MG63 (cell line): ENCODE measurements at regions not wholly inside any gene's neighbourhood (a gene's known extent, or its start where the extent isn't known, plus 50 kb on each side); places are given as distances from the start of the nearest gene placed in this dataset.
"Not testable (repeated sequence)": the region's sequence is repeated elsewhere in the genome, so short reads cannot be mapped to it uniquely, and the experiment has no call there.

Source experiments
- DNase-seq: peaks from one replicate; pipeline ENCODE4 v3.0.0-alpha.2; 2020
- H3K27me3 ChIP-seq: fragments of 250-450 bp; sonication (Bioruptor Pico); 2 replicates; pipeline ENCODE4 v1.5.1; 2020; ENCODE audit warnings: mild to moderate bottlenecking, moderate library complexity
- H3K36me3 ChIP-seq: fragments of 250-450 bp; sonication (Bioruptor Pico); 2 replicates; pipeline ENCODE4 v1.5.1; 2020; ENCODE audit warnings: mild to moderate bottlenecking, moderate library complexity
- H3K4me3 ChIP-seq: fragments of 250-450 bp; sonication (Bioruptor Pico); 2 replicates; pipeline ENCODE4 v1.5.1; 2020; ENCODE audit warnings: mild to moderate bottlenecking, moderate library complexity
- H3K9me3 ChIP-seq: fragments of 250-450 bp; sonication (Bioruptor Pico); 2 replicates; pipeline ENCODE4 v1.5.1; 2020; ENCODE audit warnings: mild to moderate bottlenecking, moderate library complexity

GRCh38 chr2:239871481-239872435 lies 153.4 kb downstream of the NDUFA10 start:
- H3K27me3 ChIP-seq, result no peaks in the 10 kb centered on the region
- no peak overlapping the region for H3K4me3 ChIP-seq
- no peak for DNase-seq
- no peaks in the 10 kb centered on the region for H3K36me3 ChIP-seq
- peaks cover 2% of the 10 kb centered on the region; the same call in 1 of the 2 replicates for H3K9me3 ChIP-seq

- Histone ChIP-seq H3K4me3 (no peak overlapping the region), H3K27me3 (no peaks in the 10 kb centered on the region), H3K9me3 (peaks cover 4% of the 10 kb centered on the region; the same call in 1 of the 2 replicates), H3K36me3 (no peaks in the 10 kb centered on the region)
- no peak for DNase-seq
These were observed 154.3 kb downstream of the NDUFA10 start for GRCh38 chr2:239870863-239871262.

- Histone ChIP-seq H3K9me3 (peaks cover 4% of the 10 kb centered on the region; the same call in 1 of the 2 replicates), H3K36me3 (no peaks in the 10 kb centered on the region), H3K27me3 (no peaks in the 10 kb centered on the region), H3K4me3 (no peak overlapping the region)
- DNase-seq, result no peak
These were observed 154.9 kb downstream of the NDUFA10 start for GRCh38 chr2:239870276-239870675.

GRCh38 chr2:239869272-239870155 lies 155.6 kb downstream of the NDUFA10 start:
- H3K4me3 ChIP-seq, result no peak overlapping the region
- no peaks in the 10 kb centered on the region for H3K36me3 ChIP-seq
- no peak for DNase-seq
- peaks cover 4% of the 10 kb centered on the region; the same call in 1 of the 2 replicates for H3K9me3 ChIP-seq
- H3K27me3 ChIP-seq, result no peaks in the 10 kb centered on the region

DNA sequence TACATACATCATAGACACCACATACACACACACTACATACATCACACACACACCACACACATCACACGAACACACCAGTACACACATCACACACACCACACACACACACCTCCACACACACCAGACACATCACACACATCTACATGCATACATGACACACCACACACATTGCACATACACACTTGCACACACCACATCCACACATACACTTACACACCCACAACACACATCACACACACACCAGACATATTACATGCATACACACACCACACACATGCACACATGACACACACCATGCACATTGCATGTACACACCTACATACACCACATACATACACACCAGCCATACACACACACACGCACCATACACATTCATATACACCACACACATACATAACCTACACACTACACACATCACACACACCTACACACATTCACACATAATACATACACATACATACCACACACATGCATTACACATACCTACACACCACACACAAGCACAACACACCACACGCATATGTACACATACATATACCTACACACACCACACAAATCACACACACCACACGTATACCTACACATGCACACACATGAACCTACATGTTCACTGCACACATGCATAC lies 156.5 kb downstream of the NDUFA10 start:
- Histone ChIP-seq H3K4me3 (no peak overlapping the region), H3K9me3 (peaks cover 4% of the 10 kb centered on the region; the same call in 1 of the 2 replicates), H3K27me3 (no peaks in the 10 kb centered on the region), H3K36me3 (no peaks in the 10 kb centered on the region)
- no peak for DNase-seq

DNA sequence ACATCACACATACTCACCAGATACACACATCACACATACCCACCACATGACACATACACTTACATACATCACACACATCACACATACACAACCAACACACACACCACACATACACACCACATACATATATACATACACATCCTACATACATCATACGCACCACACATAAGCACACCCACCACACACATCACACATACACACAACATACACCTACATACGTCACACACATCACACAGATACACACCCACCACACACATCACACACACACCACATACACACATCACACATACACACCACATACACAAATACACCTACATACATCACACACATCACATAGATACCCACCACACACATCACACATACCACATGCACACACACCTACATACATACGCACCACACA lies 158.4 kb downstream of the NDUFA10 start:
- Histone ChIP-seq H3K9me3 (peaks cover 4% of the 10 kb centered on the region; the same call in 1 of the 2 replicates), H3K36me3 (no peaks in the 10 kb centered on the region), H3K4me3 (no peak overlapping the region), H3K27me3 (0 out of 2 replicates have a peak, but pooled peaks cover 2% of the 10 kb centered on the region)
- no peak for DNase-seq

- no peak overlapping the region for H3K4me3 ChIP-seq
- peaks cover 4% of the 10 kb centered on the region; the same call in 1 of the 2 replicates for H3K9me3 ChIP-seq
- H3K27me3 ChIP-seq, result 0 out of 2 replicates have a peak, but pooled peaks cover 2% of the 10 kb centered on the region
- no peak for DNase-seq
- no peaks in the 10 kb centered on the region for H3K36me3 ChIP-seq
These were observed 158.8 kb downstream of the NDUFA10 start for GRCh38 chr2:239866350-239866749.

- H3K4me3 ChIP-seq, H3K9me3 ChIP-seq, DNase-seq, H3K36me3 ChIP-seq, H3K27me3 ChIP-seq: not testable (repeated sequence)
These were observed 159.3 kb downstream of the NDUFA10 start for GRCh38 chr2:239865856-239866255.

- DNase-seq, result no peak
- no peak overlapping the region for H3K4me3 ChIP-seq
- no peaks in the 10 kb centered on the region for H3K36me3 ChIP-seq
- H3K27me3 ChIP-seq, result 0 out of 2 replicates have a peak, but pooled peaks cover 2% of the 10 kb centered on the region
- H3K9me3 ChIP-seq, result peaks cover 4% of the 10 kb centered on the region; the same call in 1 of the 2 replicates
These were observed 160.0 kb downstream of the NDUFA10 start for GRCh38 chr2:239865059-239865639.

DNA sequence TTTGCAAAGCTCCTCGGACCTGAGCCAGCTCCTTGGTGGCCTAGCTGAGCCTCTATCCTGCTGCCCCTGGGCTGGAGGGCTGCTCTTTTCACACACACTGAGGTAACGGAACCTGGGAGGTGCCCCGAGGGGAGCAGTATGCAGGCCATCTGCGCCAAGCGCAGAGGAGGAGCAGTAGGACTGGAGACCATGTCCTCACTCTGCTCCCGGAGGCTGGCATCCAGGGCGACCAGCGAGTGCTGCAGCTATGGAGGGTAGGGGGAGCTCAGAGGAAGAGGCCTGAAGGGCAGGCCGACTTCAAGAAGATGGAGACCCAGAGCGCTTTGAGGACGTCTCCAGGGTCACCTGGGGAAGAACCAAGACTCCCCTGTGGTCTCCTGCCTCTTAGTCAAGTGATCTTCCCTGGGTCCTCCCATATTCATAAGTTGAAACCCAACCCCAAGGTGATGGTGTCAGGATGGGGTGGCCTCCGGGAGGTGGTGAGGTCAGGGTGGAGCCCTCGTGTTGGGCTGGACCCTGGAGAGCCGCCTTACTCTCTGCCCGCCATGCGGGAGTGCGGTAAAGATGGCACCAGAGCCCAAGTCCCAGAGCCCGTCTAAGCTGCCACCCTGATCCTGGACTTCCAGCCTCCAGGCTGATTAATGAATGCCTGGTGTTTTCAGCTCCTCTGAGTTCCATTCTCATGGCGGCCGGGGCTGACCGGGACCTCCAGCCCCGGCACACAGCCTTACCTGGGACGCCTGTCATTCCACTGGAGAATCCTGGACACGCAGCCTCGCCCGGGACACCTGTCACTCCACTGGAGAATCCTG lies 160.7 kb downstream of the NDUFA10 start:
- no peak overlapping the region for H3K4me3 ChIP-seq
- no peak for DNase-seq
- no peaks in the 10 kb centered on the region for H3K36me3 ChIP-seq
- H3K9me3 ChIP-seq, result peaks cover 4% of the 10 kb centered on the region; the same call in 1 of the 2 replicates
- H3K27me3 ChIP-seq, result 0 out of 2 replicates have a peak, but pooled peaks cover 2% of the 10 kb centered on the region

DNA sequence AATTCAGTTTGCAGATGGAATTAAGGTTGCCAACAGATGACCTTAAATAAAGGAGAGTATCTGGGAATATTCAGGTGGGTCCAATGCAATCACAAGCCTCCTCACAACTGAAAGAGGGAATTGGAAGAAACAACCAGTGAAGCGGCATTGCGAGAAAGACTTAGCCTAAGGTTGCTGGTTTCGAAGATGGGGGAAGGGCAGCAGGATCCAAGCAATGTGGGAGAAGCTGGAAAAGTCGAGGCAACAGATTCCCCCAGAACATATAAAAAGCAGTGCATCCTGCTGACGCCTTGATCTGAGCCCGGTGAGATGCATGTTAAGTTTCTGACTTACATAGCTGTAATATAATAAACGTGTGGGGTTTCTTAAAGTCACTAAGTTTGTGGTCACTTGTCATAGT lies 162.5 kb downstream of the NDUFA10 start:
- H3K36me3 ChIP-seq, result no peaks in the 10 kb centered on the region

GRCh38 chr2:239858179-239858578 lies 167.0 kb downstream of the NDUFA10 start:
- H3K27me3 ChIP-seq, result 0 out of 2 replicates have a peak, but pooled peaks cover under 1% of the 10 kb centered on the region
- no peaks in the 10 kb centered on the region for H3K36me3 ChIP-seq
- no peak overlapping the region for H3K4me3 ChIP-seq
- DNase-seq, result no peak
- no peaks in the 10 kb centered on the region for H3K9me3 ChIP-seq

More for the DNA sequence above, 162.5 kb downstream of the NDUFA10 start:
- Histone ChIP-seq H3K9me3 (peaks cover 4% of the 10 kb centered on the region; the same call in 1 of the 2 replicates), H3K27me3 (0 out of 2 replicates have a peak, but pooled peaks cover 2% of the 10 kb centered on the region), H3K4me3 (no peak overlapping the region)
- no peak for DNase-seq

DNA sequence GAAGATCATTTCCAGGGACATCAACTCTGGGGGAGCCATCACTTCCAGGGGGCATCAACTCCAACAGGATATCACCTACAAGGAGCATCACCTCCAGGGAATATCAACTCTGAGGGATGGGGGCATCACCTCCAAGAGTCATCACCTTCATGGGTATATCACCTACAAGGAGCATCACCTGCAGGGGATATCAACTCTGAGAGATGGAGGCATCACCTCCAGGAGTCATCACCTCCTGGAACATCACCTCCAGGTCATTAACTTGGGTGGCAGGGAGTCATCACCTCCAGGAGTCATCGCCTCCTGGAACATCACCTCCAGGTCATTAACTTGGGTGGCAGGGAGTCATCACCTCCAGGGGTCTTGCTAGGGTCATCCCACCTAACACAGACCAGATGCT lies 167.6 kb downstream of the NDUFA10 start:
- no peak for DNase-seq
- Histone ChIP-seq H3K4me3 (no peak overlapping the region), H3K36me3 (no peaks in the 10 kb centered on the region), H3K27me3 (no peaks in the 10 kb centered on the region), H3K9me3 (no peaks in the 10 kb centered on the region)

DNA sequence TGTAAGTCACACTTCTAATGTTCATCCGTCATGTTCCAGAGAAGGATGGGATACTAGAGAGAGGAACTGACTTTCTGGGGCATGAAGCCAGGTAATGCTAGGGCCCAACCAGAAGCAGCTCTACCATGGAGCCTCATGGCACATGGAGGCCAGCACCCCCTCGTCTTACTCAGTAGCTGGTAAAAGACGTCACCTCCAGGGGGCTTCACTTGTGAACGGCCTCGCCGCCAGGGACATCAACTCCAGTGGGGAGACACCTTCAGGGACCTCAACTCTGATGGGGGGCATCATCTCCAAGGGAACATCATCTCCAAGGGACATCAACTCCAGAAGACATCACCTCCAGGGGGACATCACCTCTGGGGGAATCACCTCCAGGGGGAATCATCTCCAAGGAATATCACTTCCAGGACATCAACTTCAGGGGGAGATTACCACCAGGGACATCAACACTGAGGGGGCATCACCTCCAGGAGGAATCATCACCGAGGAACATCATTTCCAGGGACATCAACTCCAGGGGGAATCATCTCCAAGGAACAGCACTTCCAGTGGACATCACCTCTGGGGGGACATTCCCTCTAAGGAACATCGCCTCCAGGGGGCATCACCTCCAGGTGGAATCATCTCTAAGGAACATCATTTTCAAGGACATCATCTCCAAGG lies 168.4 kb downstream of the NDUFA10 start:
- no peak for DNase-seq
- no peaks in the 10 kb centered on the region for H3K36me3 ChIP-seq
- no peak overlapping the region for H3K4me3 ChIP-seq
- no peaks in the 10 kb centered on the region for H3K27me3 ChIP-seq
- no peaks in the 10 kb centered on the region for H3K9me3 ChIP-seq
